OCI-LY3 (cell line): ENCODE measurements at regions not wholly inside any gene's neighbourhood (a gene's known extent, or its start where the extent isn't known, plus 50 kb on each side); places are given as distances from the start of the nearest gene placed in this dataset.

ENCODE experiments used
- H2AFZ ChIP-seq: fragments of 200-600, 300-600 bp; shearing (Covaris generic); 2 replicates; pipeline ENCODE4 v1.6.0; 2014; ENCODE audit warnings: antibody characterized with exemption, low read depth, low read length
- H3K27ac ChIP-seq: fragments of 200-600, 300-600 bp; sonication (generic); 2 replicates; pipeline ENCODE4 v1.5.1; 2014; ENCODE audit warnings: mild to moderate bottlenecking, low read length, moderate library complexity, mixed read lengths
- H3K27me3 ChIP-seq: fragments of 200-600, 300-600 bp; sonication (generic); 2 replicates; pipeline ENCODE4 v1.6.1; 2014; ENCODE audit warnings: low read depth, low read length, mixed read lengths
- H3K36me3 ChIP-seq: fragments of 200-600, 300-600 bp; sonication (generic); replicated peaks from 2 replicates; pipeline ENCODE3; 2014; ENCODE audit warnings: low read depth, low read length, mixed read lengths
- H3K4me1 ChIP-seq: fragments of 300-600, 200-600 bp; sonication (generic); 2 replicates; pipeline ENCODE4 v1.6.1; 2014; ENCODE audit warnings: low read length, mixed read lengths
- H3K4me2 ChIP-seq: fragments of 200-600, 300-600 bp; sonication (generic); 2 replicates; pipeline ENCODE4 v1.6.1; 2014; ENCODE audit warnings: low read length, mixed read lengths
- H3K4me3 ChIP-seq: fragments of 300-600, 200-600 bp; sonication (generic); 2 replicates; pipeline ENCODE4 v1.5.1; 2014; ENCODE audit warnings: antibody characterized with exemption, mild to moderate bottlenecking, low read length, moderate library complexity
- H3K79me2 ChIP-seq: fragments of 300-600, 200-600 bp; shearing (Covaris generic); 2 replicates; pipeline ENCODE4 v1.6.1; 2014; ENCODE audit warnings: mild to moderate bottlenecking, low read length, mixed read lengths
- H3K9ac ChIP-seq: fragments of 300-600, 200-600 bp; shearing (Covaris generic); 2 replicates; pipeline ENCODE4 v1.6.0; 2014; ENCODE audit warnings: mild to moderate bottlenecking, low read length, moderate library complexity
- H3K9me3 ChIP-seq: fragments of 200-600, 300-600 bp; shearing (Covaris generic); 2 replicates; pipeline ENCODE4 v1.6.1; 2014; ENCODE audit warnings: low read length, mixed read lengths; ENCODE audit not compliant: insufficient read depth
- H4K20me1 ChIP-seq: fragments of 200-600, 300-600 bp; sonication (generic); 2 replicates; pipeline ENCODE4 v1.6.1; 2016; ENCODE audit warnings: low read length, mixed read lengths; ENCODE audit not compliant: insufficient read depth
- CTCF ChIP-seq: fragments of 200-600, 300-600 bp; sonication (generic); IDR thresholded peaks from 2 replicates; pipeline ENCODE4 v1.5.1; 2014; ENCODE audit warnings: antibody characterized with exemption, low read length, low read depth
- EZH2phosphoT487 ChIP-seq: fragments of 200-600 bp; shearing (Covaris generic); IDR thresholded peaks from 2 replicates; pipeline ENCODE4 v1.6.1; 2018; ENCODE audit warnings: antibody characterized with exemption, mixed run types, low read depth

- no peak for TF ChIP-seq CTCF
- TF ChIP-seq EZH2phosphoT487: no peak
- Histone ChIP-seq H3K79me2 (no peaks in the 10 kb centered on the region), H3K9me3 (no peaks in the 10 kb centered on the region), H3K36me3 (no peaks in the 10 kb centered on the region), H3K27ac (no peak overlapping the region), H4K20me1 (no peaks in the 10 kb centered on the region), H3K9ac (no peak overlapping the region), H3K4me3 (no peak overlapping the region), H3K27me3 (no peaks in the 10 kb centered on the region), H2AFZ (no peak overlapping the region), H3K4me2 (no peak overlapping the region), H3K4me1 (no peaks in the 10 kb centered on the region)
These were observed 425.9 kb upstream of the PCDH7 start for GRCh38 chr4:30294295-30294694.

GRCh38 chr4:30295652-30296051 is 424.5 kb upstream of the PCDH7 start:
- no peak for TF ChIP-seq EZH2phosphoT487
- TF ChIP-seq CTCF: no peak
- Histone ChIP-seq H3K79me2 (no peaks in the 10 kb centered on the region), H3K4me3 (no peak overlapping the region), H4K20me1 (no peaks in the 10 kb centered on the region), H3K27me3 (no peaks in the 10 kb centered on the region), H3K36me3 (no peaks in the 10 kb centered on the region), H3K4me1 (no peaks in the 10 kb centered on the region), H3K27ac (no peak overlapping the region), H2AFZ (no peak overlapping the region), H3K9me3 (no peaks in the 10 kb centered on the region), H3K9ac (no peak overlapping the region), H3K4me2 (no peak overlapping the region)

GRCh38 chr4:30314001-30314400 is 406.2 kb upstream of the PCDH7 start:
- no peak for TF ChIP-seq CTCF
- no peak for TF ChIP-seq EZH2phosphoT487
- Histone ChIP-seq H3K36me3 (no peaks in the 10 kb centered on the region), H3K79me2 (no peaks in the 10 kb centered on the region), H3K9me3 (no peaks in the 10 kb centered on the region), H3K4me2 (no peak overlapping the region), H4K20me1 (no peaks in the 10 kb centered on the region), H3K9ac (no peak overlapping the region), H3K4me3 (no peak overlapping the region), H3K4me1 (no peaks in the 10 kb centered on the region), H2AFZ (no peak overlapping the region), H3K27me3 (no peaks in the 10 kb centered on the region), H3K27ac (no peak overlapping the region)

- no peak overlapping the region for H3K4me2 ChIP-seq
- no peak for TF ChIP-seq CTCF
- no peak for TF ChIP-seq EZH2phosphoT487
- H3K79me2 ChIP-seq: no peaks in the 10 kb centered on the region
- H2AFZ ChIP-seq: no peak overlapping the region
- no peaks in the 10 kb centered on the region for H3K4me1 ChIP-seq
- H3K4me3 ChIP-seq: no peak overlapping the region
- no peak overlapping the region for H3K9ac ChIP-seq
- peaks cover 2% of the 10 kb centered on the region for H3K36me3 ChIP-seq
- H3K27me3 ChIP-seq: no peaks in the 10 kb centered on the region
- no peak overlapping the region for H3K27ac ChIP-seq
- no peaks in the 10 kb centered on the region for H4K20me1 ChIP-seq
- peaks cover 5% of the 10 kb centered on the region; the same call in 1 of the 2 replicates for H3K9me3 ChIP-seq
These were observed 389.1 kb upstream of the PCDH7 start for GRCh38 chr4:30330894-30331652.
